SK-N-SH (cell line): ENCODE measurements at regions not wholly inside any gene's neighbourhood (a gene's known extent, or its start where the extent isn't known, plus 50 kb on each side); places are given as distances from the start of the nearest gene placed in this dataset.

Source experiments
- CTCF ChIA-PET: fragments of 300-600, 350-600 bp; formaldehyde crosslinking; extraction: SDS; loops from one replicate; lab custom pipeline; 2021; lab: Yijun Ruan, JAX
- POLR2A ChIA-PET: fragments of 350-600 bp; sonication (Branson Sonifier 250); formaldehyde crosslinking; extraction: SDS; loops from one replicate; lab custom pipeline; 2020; ENCODE audit warnings: antibody characterized with exemption, inconsistent platforms; lab: Yijun Ruan, JAX
- DNase-seq: peaks from one replicate; pipeline ENCODE4 v3.0.0; 2012
- H2AFZ ChIP-seq: fragments of 200-600 bp; sonication (generic); 2 replicates; pipeline ENCODE4 v1.8.1; 2016; ENCODE audit warnings: antibody characterized with exemption, mild to moderate bottlenecking, low read depth
- H3F3A ChIP-seq: fragments of 200-600 bp; sonication (generic); replicated peaks from 2 replicates; pipeline ENCODE3; 2016; ENCODE audit warnings: antibody characterized with exemption, mild to moderate bottlenecking; ENCODE audit not compliant: insufficient read depth
- H3K27ac ChIP-seq, 2 experiments: fragments of 200-500 bp in 1 of 2; fragments of 200-600 bp in 1 of 2; sonication (Bioruptor generic) in 1 of 2; sonication (generic), shearing (Covaris generic) in 1 of 2; 2 replicates each; pipeline versions ENCODE4 v1.5.1 to v1.6.1; 2014 to 2016; ENCODE audit warnings: low read depth in 2 of 2, inconsistent platforms in 1 of 2, low read length in 1 of 2, mild to moderate bottlenecking in 1 of 2, mixed read lengths in 1 of 2
- H3K27me3 ChIP-seq: fragments of 200-600 bp; sonication (generic), shearing (Covaris generic); 2 replicates; pipeline ENCODE4 v1.6.1; 2016; ENCODE audit warnings: mixed run types; ENCODE audit not compliant: insufficient read depth
- H3K36me3 ChIP-seq, 2 experiments: fragments of 200-500 bp in 1 of 2; fragments of 200-600 bp in 1 of 2; sonication (Bioruptor generic) in 1 of 2; sonication (generic) in 1 of 2; replicated peaks in 1 of 2; 2 replicates each; pipeline versions ENCODE3 to v1.5.1; 2014 to 2016; ENCODE audit warnings: low read length in 1 of 2, mild to moderate bottlenecking in 1 of 2; ENCODE audit not compliant: insufficient read depth in 2 of 2, control insufficient read depth in 1 of 2
- H3K4me1 ChIP-seq, 2 experiments: fragments of 200-500 bp in 1 of 2; fragments of 200-600 bp in 1 of 2; sonication (Bioruptor generic) in 1 of 2; sonication (generic), shearing (Covaris generic) in 1 of 2; 2 replicates each; pipeline versions ENCODE4 v1.5.1 to v1.6.1; 2014 to 2016; ENCODE audit warnings: low read depth in 1 of 2, low read length in 1 of 2, mixed run types in 1 of 2; ENCODE audit not compliant: insufficient read depth in 2 of 2, control insufficient read depth in 1 of 2
- H3K4me2 ChIP-seq: fragments of 200-600 bp; sonication (generic), shearing (Covaris generic); 2 replicates; pipeline ENCODE4 v1.6.1; 2017; ENCODE audit warnings: mixed run types
- H3K4me3 ChIP-seq, 2 experiments: fragments of 200-500 bp in 1 of 2; fragments of 200-600 bp in 1 of 2; sonication (Bioruptor generic) in 1 of 2; sonication (generic), shearing (Covaris generic) in 1 of 2; 2 replicates each; pipeline versions ENCODE4 v1.5.1 to v1.8.1; 2014 to 2016; ENCODE audit warnings: low read depth in 2 of 2, inconsistent platforms in 1 of 2, low read length in 1 of 2, mild to moderate bottlenecking in 1 of 2, mixed read lengths in 1 of 2, moderate library complexity in 1 of 2
- H3K79me2 ChIP-seq: fragments of 200-600 bp; sonication (generic); 2 replicates; pipeline ENCODE4 v1.8.1; 2017; ENCODE audit warnings: mild to moderate bottlenecking; ENCODE audit not compliant: insufficient read depth
- H3K9ac ChIP-seq: fragments of 200-600 bp; sonication (generic); 2 replicates; pipeline ENCODE4 v1.6.1; 2017; ENCODE audit warnings: mixed run types
- H3K9me2 ChIP-seq: fragments of 200-600 bp; sonication (generic); 2 replicates; pipeline ENCODE4 v1.6.1; 2017; ENCODE audit warnings: mixed run types
- H3K9me3 ChIP-seq: fragments of 200-600 bp; sonication (generic); 2 replicates; pipeline ENCODE4 v1.6.1; 2017; ENCODE audit warnings: mixed run types, mild to moderate bottlenecking, moderate library complexity
- H4K20me1 ChIP-seq: fragments of 200-600 bp; sonication (generic); 2 replicates; pipeline ENCODE4 v1.6.1; 2017; ENCODE audit warnings: mild to moderate bottlenecking, mixed run types; ENCODE audit not compliant: insufficient read depth
- EZH2phosphoT487 ChIP-seq: fragments of 200-600 bp; sonication (generic); IDR thresholded peaks from 2 replicates; pipeline ENCODE4 v1.6.1; 2017; ENCODE audit warnings: low read depth, mixed run types, mild to moderate bottlenecking, antibody characterized with exemption, moderate library complexity, borderline replicate concordance
- FOSL2 ChIP-seq: IDR thresholded peaks from 2 replicates; pipeline ENCODE4 v1.4.0; 2012; ENCODE audit warnings: low read depth, mild to moderate bottlenecking, moderate library complexity, borderline replicate concordance
- FOXJ3 ChIP-seq: sonication (generic); formaldehyde crosslinking; IDR thresholded peaks from 2 replicates; pipeline ENCODE4 v1.5.1; 2020; ENCODE audit warnings: mild to moderate bottlenecking, missing genetic modification reagents
- GABPA ChIP-seq: IDR thresholded peaks from 2 replicates; pipeline ENCODE4 v1.4.0; 2012; ENCODE audit warnings: low read depth, mild to moderate bottlenecking
- GATA2 ChIP-seq: sonication (generic); formaldehyde crosslinking; IDR thresholded peaks from 2 replicates; pipeline ENCODE4 v1.5.0; 2020; ENCODE audit warnings: mild to moderate bottlenecking, missing genetic modification reagents
- MEF2A ChIP-seq: IDR thresholded peaks from 2 replicates; pipeline ENCODE4 v1.4.0; 2012; ENCODE audit warnings: low read depth, borderline replicate concordance
- NRF1 ChIP-seq: IDR thresholded peaks from 2 replicates; pipeline ENCODE4 v1.6.1; 2012; ENCODE audit warnings: low read depth, mild to moderate bottlenecking, low read length
- POLR2AphosphoS5 ChIP-seq: IDR thresholded peaks from 2 replicates; pipeline ENCODE4 v1.6.1; 2012; ENCODE audit warnings: low read depth, low read length
- RAD21 ChIP-seq: IDR thresholded peaks from 2 replicates; pipeline ENCODE4 v1.6.1; 2012; ENCODE audit warnings: mild to moderate bottlenecking, low read length
- SIN3A ChIP-seq: IDR thresholded peaks from 2 replicates; pipeline ENCODE4 v1.6.1; 2012; ENCODE audit warnings: low read depth, mild to moderate bottlenecking, low read length, moderate library complexity, borderline replicate concordance
- SMC3 ChIP-seq: IDR thresholded peaks from 2 replicates; pipeline ENCODE4 v1.6.1; 2012; ENCODE audit warnings: low read depth, low read length, improper control_type of control experiment
- YY1 ChIP-seq: IDR thresholded peaks from 2 replicates; pipeline ENCODE4 v1.4.0; 2012; ENCODE audit warnings: low read depth, mild to moderate bottlenecking
- WGBS: methylation state at CpG from one replicate; pipeline ENCODE4 v1.1.6; 2017; ENCODE audit warnings: low lambda C conversion rate; 5-methylcytosine and 5-hydroxymethylcytosine counted together
- TF ChIP-seq, protein P1 (sequence below): IDR thresholded peaks from 2 replicates; pipeline ENCODE4; 2012
- TF ChIP-seq, protein P2 (sequence below): IDR thresholded peaks from 2 replicates; pipeline ENCODE4 v1.4.0; 2012; ENCODE audit warnings: low read depth, borderline replicate concordance
- TF ChIP-seq, protein P3 (sequence below): IDR thresholded peaks from 2 replicates; pipeline ENCODE4 v1.4.0; 2012; ENCODE audit warnings: low read depth
- TF ChIP-seq, protein P4 (sequence below): IDR thresholded peaks from 2 replicates; pipeline ENCODE4 v1.6.1; 2012; ENCODE audit warnings: mild to moderate bottlenecking, low read depth, low read length, moderate library complexity
- TF ChIP-seq, protein P5 (sequence below): IDR thresholded peaks from 2 replicates; pipeline ENCODE4 v1.4.0; 2012; ENCODE audit warnings: low read depth, borderline replicate concordance

DNA sequence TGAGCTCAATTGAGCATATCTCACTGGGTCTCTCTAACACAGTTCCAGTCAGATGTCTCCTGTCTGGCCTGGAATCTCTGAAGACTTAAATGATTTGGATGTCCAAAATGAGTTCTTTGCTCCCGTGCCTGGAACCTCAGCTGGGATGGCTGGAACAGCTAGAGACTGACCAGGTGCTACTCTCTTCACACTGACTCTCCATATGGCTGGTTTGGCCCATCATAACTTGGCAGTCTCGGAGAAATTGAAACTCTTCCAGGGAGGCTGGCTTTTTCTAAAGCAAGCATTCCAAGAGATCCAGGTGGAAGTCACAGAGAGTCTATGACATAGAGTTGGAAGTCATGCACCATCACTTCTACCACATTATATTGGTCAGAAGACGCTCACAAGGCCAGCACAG, 129.6 kb upstream of the NOL4 start:
- Histone ChIP-seq H3K79me2 (no peaks in the 10 kb centered on the region), H3K4me2 (no peak overlapping the region), H3K9me2 (no peaks in the 10 kb centered on the region), H2AFZ (no peak overlapping the region), H3K27ac (no peak overlapping the region), H3K9me3 (no peaks in the 10 kb centered on the region), H3F3A (no peaks in the 10 kb centered on the region), H3K4me1 (no peaks in the 10 kb centered on the region; a peak in 1 of 4 replicates), H3K9ac (no peak overlapping the region), H3K36me3 (no peaks in the 10 kb centered on the region), H3K27me3 (no peaks in the 10 kb centered on the region), H3K4me3 (no peak overlapping the region), H4K20me1 (no peaks in the 10 kb centered on the region)
- 22% methylated on average over 3 of the region's 3 CpGs for WGBS
- ChIA-PET CTCF (interaction anchor here (0.9 to 4.5 kb wide), 5 partner anchors 137 to 437 kb away, joined by 3 to 27 read pairs (median 18); no protein-coding TSS in a partner anchor), POLR2A (no interaction called here)
- TF ChIP-seq YY1 (no peak), EZH2phosphoT487 (no peak), FOXJ3 (CRISPR knock-in tag) (no peak), POLR2AphosphoS5 (no peak), RAD21 (no peak)
- TF ChIP-seq, protein P1, sequence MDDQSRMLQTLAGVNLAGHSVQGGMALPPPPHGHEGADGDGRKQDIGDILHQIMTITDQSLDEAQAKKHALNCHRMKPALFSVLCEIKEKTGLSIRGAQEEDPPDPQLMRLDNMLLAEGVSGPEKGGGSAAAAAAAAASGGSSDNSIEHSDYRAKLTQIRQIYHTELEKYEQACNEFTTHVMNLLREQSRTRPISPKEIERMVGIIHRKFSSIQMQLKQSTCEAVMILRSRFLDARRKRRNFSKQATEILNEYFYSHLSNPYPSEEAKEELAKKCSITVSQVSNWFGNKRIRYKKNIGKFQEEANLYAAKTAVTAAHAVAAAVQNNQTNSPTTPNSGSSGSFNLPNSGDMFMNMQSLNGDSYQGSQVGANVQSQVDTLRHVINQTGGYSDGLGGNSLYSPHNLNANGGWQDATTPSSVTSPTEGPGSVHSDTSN: no peak
- TF ChIP-seq, protein P2, sequence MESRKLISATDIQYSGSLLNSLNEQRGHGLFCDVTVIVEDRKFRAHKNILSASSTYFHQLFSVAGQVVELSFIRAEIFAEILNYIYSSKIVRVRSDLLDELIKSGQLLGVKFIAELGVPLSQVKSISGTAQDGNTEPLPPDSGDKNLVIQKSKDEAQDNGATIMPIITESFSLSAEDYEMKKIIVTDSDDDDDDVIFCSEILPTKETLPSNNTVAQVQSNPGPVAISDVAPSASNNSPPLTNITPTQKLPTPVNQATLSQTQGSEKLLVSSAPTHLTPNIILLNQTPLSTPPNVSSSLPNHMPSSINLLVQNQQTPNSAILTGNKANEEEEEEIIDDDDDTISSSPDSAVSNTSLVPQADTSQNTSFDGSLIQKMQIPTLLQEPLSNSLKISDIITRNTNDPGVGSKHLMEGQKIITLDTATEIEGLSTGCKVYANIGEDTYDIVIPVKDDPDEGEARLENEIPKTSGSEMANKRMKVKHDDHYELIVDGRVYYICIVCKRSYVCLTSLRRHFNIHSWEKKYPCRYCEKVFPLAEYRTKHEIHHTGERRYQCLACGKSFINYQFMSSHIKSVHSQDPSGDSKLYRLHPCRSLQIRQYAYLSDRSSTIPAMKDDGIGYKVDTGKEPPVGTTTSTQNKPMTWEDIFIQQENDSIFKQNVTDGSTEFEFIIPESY: no peak
- DNase-seq: no peak

DNA sequence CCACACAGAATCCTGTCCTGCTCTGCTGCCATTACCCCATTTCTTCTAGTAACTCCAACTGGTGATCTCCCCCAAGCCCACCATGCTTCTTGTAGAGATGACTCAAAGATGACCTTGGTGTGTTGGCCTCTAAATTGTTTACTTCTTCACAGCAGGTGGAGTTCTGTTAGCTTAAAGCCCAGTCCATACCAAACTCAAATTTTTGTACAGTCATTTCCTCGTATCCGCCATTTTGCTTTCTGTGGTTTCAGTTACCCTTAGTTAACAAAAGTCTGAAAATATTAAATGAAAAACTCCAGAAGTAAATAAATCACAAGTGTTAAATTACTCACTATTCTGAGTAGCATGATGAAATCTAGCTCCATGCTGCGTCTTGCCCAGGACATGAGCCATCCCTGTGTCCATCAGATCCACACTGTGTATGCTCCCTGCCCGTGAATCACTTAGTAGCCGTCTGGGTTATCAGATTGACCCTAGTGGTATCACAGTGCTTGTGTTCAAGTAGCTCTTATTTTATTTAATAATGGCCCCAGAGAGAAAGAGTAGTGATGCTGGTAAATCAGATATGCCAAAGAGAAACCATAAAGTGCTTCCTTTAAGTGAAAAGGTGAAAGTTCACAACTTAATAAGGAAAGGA, 133.3 kb upstream of the NOL4 start:
- Histone ChIP-seq H2AFZ (no peak overlapping the region), H3K36me3 (no peaks in the 10 kb centered on the region), H3K4me2 (no peak overlapping the region), H3K9me2 (no peaks in the 10 kb centered on the region), H3K79me2 (no peaks in the 10 kb centered on the region), H4K20me1 (no peaks in the 10 kb centered on the region), H3K4me1 (no peaks in the 10 kb centered on the region; a peak in 1 of 4 replicates), H3K9ac (no peak overlapping the region), H3K4me3 (no peak overlapping the region), H3K27me3 (no peaks in the 10 kb centered on the region), H3K27ac (no peak overlapping the region), H3F3A (no peaks in the 10 kb centered on the region), H3K9me3 (no peaks in the 10 kb centered on the region)
- 55% methylated on average over 5 of the region's 5 CpGs for WGBS
- CTCF ChIA-PET: interaction anchor here (1.0 to 1.4 kb wide), 2 partner anchors 303 to 430 kb away, joined by 3 to 4 read pairs; no protein-coding TSS in a partner anchor
- no peak for DNase-seq
- POLR2A ChIA-PET: no interaction called here
- TF ChIP-seq GABPA: no peak
- TF ChIP-seq YY1: no peak
- no peak for TF ChIP-seq GATA2
- TF ChIP-seq RAD21: no peak
- TF ChIP-seq POLR2AphosphoS5: no peak
- TF ChIP-seq, protein P3, sequence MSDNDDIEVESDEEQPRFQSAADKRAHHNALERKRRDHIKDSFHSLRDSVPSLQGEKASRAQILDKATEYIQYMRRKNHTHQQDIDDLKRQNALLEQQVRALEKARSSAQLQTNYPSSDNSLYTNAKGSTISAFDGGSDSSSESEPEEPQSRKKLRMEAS: no peak
- TF ChIP-seq, protein P4, sequence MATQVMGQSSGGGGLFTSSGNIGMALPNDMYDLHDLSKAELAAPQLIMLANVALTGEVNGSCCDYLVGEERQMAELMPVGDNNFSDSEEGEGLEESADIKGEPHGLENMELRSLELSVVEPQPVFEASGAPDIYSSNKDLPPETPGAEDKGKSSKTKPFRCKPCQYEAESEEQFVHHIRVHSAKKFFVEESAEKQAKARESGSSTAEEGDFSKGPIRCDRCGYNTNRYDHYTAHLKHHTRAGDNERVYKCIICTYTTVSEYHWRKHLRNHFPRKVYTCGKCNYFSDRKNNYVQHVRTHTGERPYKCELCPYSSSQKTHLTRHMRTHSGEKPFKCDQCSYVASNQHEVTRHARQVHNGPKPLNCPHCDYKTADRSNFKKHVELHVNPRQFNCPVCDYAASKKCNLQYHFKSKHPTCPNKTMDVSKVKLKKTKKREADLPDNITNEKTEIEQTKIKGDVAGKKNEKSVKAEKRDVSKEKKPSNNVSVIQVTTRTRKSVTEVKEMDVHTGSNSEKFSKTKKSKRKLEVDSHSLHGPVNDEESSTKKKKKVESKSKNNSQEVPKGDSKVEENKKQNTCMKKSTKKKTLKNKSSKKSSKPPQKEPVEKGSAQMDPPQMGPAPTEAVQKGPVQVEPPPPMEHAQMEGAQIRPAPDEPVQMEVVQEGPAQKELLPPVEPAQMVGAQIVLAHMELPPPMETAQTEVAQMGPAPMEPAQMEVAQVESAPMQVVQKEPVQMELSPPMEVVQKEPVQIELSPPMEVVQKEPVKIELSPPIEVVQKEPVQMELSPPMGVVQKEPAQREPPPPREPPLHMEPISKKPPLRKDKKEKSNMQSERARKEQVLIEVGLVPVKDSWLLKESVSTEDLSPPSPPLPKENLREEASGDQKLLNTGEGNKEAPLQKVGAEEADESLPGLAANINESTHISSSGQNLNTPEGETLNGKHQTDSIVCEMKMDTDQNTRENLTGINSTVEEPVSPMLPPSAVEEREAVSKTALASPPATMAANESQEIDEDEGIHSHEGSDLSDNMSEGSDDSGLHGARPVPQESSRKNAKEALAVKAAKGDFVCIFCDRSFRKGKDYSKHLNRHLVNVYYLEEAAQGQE: no peak
- no peak for TF ChIP-seq NRF1
- no peak for TF ChIP-seq FOSL2
- TF ChIP-seq, protein P5, sequence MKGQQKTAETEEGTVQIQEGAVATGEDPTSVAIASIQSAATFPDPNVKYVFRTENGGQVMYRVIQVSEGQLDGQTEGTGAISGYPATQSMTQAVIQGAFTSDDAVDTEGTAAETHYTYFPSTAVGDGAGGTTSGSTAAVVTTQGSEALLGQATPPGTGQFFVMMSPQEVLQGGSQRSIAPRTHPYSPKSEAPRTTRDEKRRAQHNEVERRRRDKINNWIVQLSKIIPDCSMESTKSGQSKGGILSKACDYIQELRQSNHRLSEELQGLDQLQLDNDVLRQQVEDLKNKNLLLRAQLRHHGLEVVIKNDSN: no peak
- no peak for TF ChIP-seq SMC3
- TF ChIP-seq EZH2phosphoT487: no peak
- TF ChIP-seq MEF2A: no peak
- TF ChIP-seq SIN3A: no peak
